ENCODE measurements at regions not wholly inside any gene's neighbourhood (a gene's known extent, or its start where the extent isn't known, plus 50 kb on each side); places are given as distances from the start of the nearest gene placed in this dataset.

- DNase-seq: no peak
- no peak for ATAC-seq
- no peak overlapping the region for H3K27ac ChIP-seq
- H3K36me3 ChIP-seq: no peaks in the 10 kb centered on the region
- no peak for TF ChIP-seq CTCF (IDR thresholded peaks at IDR 0.05)
- intact Hi-C loops (cut with DNase I): no loop called here
- peaks cover 0 to 11% (median 0%) of the 10 kb centered on the region in 9 donors for H3K4me1 ChIP-seq
- no peak overlapping the region for H3K4me3 ChIP-seq
- WGBS, 2 donors: 93 to 94% methylated on average over 4 of the region's 4 CpGs
- no peaks in the 10 kb centered on the region for H3K27me3 ChIP-seq
- H3K9me3 ChIP-seq: no peaks in the 10 kb centered on the region
Measured at GRCh38 chr11:111176603-111177002, 68.9 kb upstream of the POU2AF2 start.

GRCh38 chr11:111173221-111173620 lies 72.3 kb upstream of the POU2AF2 start:
- Histone ChIP-seq H3K36me3 (no peaks in the 10 kb centered on the region), H3K9me3 (no peaks in the 10 kb centered on the region)
- 92 to 93% methylated on average over 3 of the region's 3 CpGs for WGBS, 2 donors

GRCh38 chr11:111172321-111172862 lies 73.1 kb upstream of the POU2AF2 start:
- Histone ChIP-seq H3K4me3 (no peak overlapping the region), H3K27ac (no peak overlapping the region), H3K4me1 (no peaks in the 10 kb centered on the region), H3K27me3 (no peaks in the 10 kb centered on the region), H3K9me3 (no peaks in the 10 kb centered on the region), H3K36me3 (no peaks in the 10 kb centered on the region)
- ATAC-seq (no peak), DNase-seq (no peak)
- WGBS, 2 donors: 75 to 76% methylated on average over 3 of the region's 3 CpGs
- no peak for TF ChIP-seq CTCF (IDR thresholded peaks at IDR 0.05)
- intact Hi-C loops (cut with DNase I): no loop called here

More at GRCh38 chr11:111173221-111173620, 72.3 kb upstream of the POU2AF2 start:
- Histone ChIP-seq H3K27ac (no peak overlapping the region), H3K4me3 (no peak overlapping the region), H3K27me3 (no peaks in the 10 kb centered on the region), H3K4me1 (no peaks in the 10 kb centered on the region)
- intact Hi-C loops (cut with DNase I): no loop called here
- no peak for TF ChIP-seq CTCF (IDR thresholded peaks at IDR 0.05)
- ATAC-seq (no peak), DNase-seq (no peak)

GRCh38 chr11:111170761-111171379 lies 74.7 kb upstream of the POU2AF2 start:
- 90 to 92% methylated on average over 11 of the region's 11 CpGs for WGBS, 2 donors
- Histone ChIP-seq H3K4me3 (no peak overlapping the region), H3K27me3 (no peaks in the 10 kb centered on the region), H3K36me3 (no peaks in the 10 kb centered on the region), H3K4me1 (no peaks in the 10 kb centered on the region), H3K27ac (no peak overlapping the region), H3K9me3 (no peaks in the 10 kb centered on the region)
- intact Hi-C loops (cut with DNase I): no loop called here
- no peak for TF ChIP-seq CTCF (IDR thresholded peaks at IDR 0.05)
- DNase-seq: no peak
- no peak for ATAC-seq
